ENCODE measurements at regions not wholly inside any gene's neighbourhood (a gene's known extent, or its start where the extent isn't known, plus 50 kb on each side); places are given as distances from the start of the nearest gene placed in this dataset.

DNA sequence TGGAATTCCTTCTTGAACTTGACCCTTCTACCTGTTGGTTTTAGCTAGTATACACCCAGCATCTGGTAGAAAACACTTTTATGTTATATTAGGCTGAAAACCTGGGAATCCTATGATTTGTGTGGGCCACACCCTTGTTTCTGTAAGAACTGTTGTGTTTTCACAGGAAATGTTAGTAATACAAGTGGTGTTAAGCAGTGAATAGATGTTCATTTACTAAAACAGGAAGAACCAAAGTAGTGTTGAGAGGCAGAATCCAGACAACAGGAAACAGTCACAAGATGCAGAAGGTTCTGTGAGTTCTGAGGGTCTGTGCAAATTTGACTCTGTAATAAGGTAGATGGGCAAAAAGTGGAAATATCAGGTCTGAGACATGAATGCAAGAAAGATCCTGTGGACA is 73.0 kb upstream of the RAI14 start:
- peaks cover 35% of the 10 kb centered on the region for H3K4me1 ChIP-seq (ENCODE audit: insufficient read depth, low read length)
- DNase-seq (ENCODE audit: insufficient read length, low spot score, missing footprints), result no peak

DNA sequence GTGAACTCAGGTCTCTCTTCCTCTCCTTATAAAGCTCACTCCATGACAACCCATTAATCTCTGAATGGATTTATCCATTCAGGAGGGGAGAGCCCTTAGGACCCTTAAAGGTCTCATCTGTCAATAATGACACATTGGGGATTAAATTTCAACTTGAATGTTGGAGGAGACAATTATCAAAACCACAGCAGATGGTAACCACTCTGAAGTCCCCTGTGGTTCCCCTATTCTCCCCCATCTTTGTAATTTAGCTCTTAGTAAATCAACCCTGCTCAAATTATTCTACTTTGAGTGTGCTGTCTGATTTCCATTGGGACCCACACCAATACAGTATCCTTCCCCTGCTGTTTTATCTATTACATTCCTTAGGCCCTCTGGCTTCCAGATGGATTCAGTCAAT is 72.0 kb upstream of the RAI14 start:
- peaks cover 29% of the 10 kb centered on the region for H3K4me1 ChIP-seq (ENCODE audit: insufficient read depth, low read length)
- H3K4me2 ChIP-seq (ENCODE audit: insufficient read depth, low read length), result no peak overlapping the region
- no peak overlapping the region for H3K27ac ChIP-seq (ENCODE audit: low read depth, low read length)

More for the DNA sequence above, 73.0 kb upstream of the RAI14 start:
- Histone ChIP-seq H3K27me3 (ENCODE audit: insufficient read depth, low read length) (no peaks in the 10 kb centered on the region), H3K9me3 (ENCODE audit: low read depth, low read length) (no peaks in the 10 kb centered on the region), H3K27ac (ENCODE audit: low read depth, low read length) (no peak overlapping the region), H4K20me1 (ENCODE audit: insufficient read depth, low read length) (no peaks in the 10 kb centered on the region), H3K4me2 (ENCODE audit: insufficient read depth, low read length) (no peak overlapping the region), H3K79me2 (ENCODE audit: insufficient read depth, low read length) (no peaks in the 10 kb centered on the region), H3K36me3 (ENCODE audit: insufficient read depth, low read length) (no peaks in the 10 kb centered on the region), H3K4me3 (ENCODE audit: insufficient read depth, low read length) (no peak overlapping the region), H2AFZ (ENCODE audit: low read length) (no peak overlapping the region)
- TF ChIP-seq, protein P1, sequence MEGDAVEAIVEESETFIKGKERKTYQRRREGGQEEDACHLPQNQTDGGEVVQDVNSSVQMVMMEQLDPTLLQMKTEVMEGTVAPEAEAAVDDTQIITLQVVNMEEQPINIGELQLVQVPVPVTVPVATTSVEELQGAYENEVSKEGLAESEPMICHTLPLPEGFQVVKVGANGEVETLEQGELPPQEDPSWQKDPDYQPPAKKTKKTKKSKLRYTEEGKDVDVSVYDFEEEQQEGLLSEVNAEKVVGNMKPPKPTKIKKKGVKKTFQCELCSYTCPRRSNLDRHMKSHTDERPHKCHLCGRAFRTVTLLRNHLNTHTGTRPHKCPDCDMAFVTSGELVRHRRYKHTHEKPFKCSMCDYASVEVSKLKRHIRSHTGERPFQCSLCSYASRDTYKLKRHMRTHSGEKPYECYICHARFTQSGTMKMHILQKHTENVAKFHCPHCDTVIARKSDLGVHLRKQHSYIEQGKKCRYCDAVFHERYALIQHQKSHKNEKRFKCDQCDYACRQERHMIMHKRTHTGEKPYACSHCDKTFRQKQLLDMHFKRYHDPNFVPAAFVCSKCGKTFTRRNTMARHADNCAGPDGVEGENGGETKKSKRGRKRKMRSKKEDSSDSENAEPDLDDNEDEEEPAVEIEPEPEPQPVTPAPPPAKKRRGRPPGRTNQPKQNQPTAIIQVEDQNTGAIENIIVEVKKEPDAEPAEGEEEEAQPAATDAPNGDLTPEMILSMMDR (IDR thresholded peaks at IDR 0.05; ENCODE audit: extremely low read depth, low read depth, low read length), result no peak

DNA sequence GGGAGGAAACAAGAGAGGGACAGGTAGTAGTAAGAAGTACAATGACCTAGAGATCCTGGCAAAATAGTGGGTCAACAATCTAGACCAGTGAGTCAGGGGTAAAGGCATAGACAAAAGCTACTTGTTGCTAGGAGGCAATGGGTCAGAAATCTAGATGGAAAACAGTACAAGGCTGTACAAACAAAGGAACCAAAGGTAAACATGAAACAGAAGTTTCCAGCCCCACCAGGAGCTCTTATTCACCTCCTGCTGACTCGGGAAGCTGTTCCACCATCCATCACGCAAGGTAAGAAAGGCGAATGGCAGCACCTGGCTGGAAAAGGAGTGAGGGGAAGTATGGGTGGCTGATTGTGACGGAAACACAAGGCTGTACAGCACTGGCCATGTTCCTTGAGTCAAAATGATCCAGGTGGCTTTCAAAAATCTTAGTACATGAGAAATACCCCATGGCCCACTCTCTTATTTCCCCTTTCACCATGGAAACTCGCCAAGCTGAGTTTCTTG is 70.5 kb upstream of the RAI14 start:
- Histone ChIP-seq H3K4me3 (ENCODE audit: insufficient read depth, low read length) (no peak overlapping the region), H3K27me3 (ENCODE audit: insufficient read depth, low read length) (no peaks in the 10 kb centered on the region), H3K4me1 (ENCODE audit: insufficient read depth, low read length) (peaks cover 29% of the 10 kb centered on the region), H4K20me1 (ENCODE audit: insufficient read depth, low read length) (no peaks in the 10 kb centered on the region), H3K79me2 (ENCODE audit: insufficient read depth, low read length) (no peaks in the 10 kb centered on the region), H3K4me2 (ENCODE audit: insufficient read depth, low read length) (peak overlapping the region; percentile 44), H2AFZ (ENCODE audit: low read length) (peak overlapping the region; percentile 11), H3K27ac (ENCODE audit: low read depth, low read length) (peak overlapping the region; percentile 97), H3K36me3 (ENCODE audit: insufficient read depth, low read length) (no peaks in the 10 kb centered on the region), H3K9me3 (ENCODE audit: low read depth, low read length) (no peaks in the 10 kb centered on the region)
- DNase-seq (ENCODE audit: insufficient read length, low spot score, missing footprints), result no peak
- TF ChIP-seq, protein P1 (IDR thresholded peaks at IDR 0.05; ENCODE audit: extremely low read depth, low read depth, low read length), result no peak

More for the DNA sequence above, 72.0 kb upstream of the RAI14 start:
- DNase-seq (ENCODE audit: insufficient read length, low spot score, missing footprints), result no peak
- Histone ChIP-seq H3K79me2 (ENCODE audit: insufficient read depth, low read length) (no peaks in the 10 kb centered on the region), H4K20me1 (ENCODE audit: insufficient read depth, low read length) (no peaks in the 10 kb centered on the region), H2AFZ (ENCODE audit: low read length) (no peak overlapping the region), H3K36me3 (ENCODE audit: insufficient read depth, low read length) (no peaks in the 10 kb centered on the region), H3K27me3 (ENCODE audit: insufficient read depth, low read length) (no peaks in the 10 kb centered on the region), H3K9me3 (ENCODE audit: low read depth, low read length) (no peaks in the 10 kb centered on the region), H3K4me3 (ENCODE audit: insufficient read depth, low read length) (no peak overlapping the region)
- TF ChIP-seq, protein P1 (IDR thresholded peaks at IDR 0.05; ENCODE audit: extremely low read depth, low read depth, low read length), result no peak

DNA sequence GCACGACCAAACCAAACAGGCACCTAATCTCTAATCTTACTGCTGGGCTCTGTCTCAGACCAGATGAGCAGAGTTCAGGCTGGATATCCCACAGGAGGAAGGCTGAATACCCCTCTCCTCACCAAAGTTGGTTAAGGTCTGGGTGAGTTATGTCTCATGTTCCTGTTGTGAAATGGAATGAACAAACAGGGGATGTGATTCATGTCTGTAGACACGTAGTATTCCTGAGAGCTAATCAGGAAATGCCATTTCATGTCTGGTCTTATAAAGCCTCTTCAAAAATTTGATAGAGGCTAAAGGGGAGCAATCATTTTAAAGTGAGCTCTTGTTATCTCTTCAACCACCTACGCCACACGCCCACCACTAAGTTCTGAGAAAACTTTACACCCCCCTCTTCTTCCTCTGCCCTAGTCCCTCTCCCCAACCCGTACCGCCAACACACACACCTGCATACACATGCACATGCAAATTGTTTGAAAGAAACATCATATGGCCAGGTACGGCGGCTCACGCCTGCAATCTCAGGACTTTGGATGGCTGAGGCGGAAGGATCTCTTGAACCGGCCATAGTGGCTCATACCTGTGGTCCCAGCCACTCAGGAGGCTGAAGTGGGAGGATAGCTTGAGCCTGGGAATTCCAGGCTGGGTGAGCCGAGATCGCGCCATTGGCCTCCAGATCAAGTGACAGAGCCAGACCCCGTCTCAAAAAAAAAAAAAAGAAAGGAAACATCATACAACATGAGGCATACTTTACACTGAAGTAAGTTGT is 69.8 kb upstream of the RAI14 start:
- Histone ChIP-seq H3K4me1 (ENCODE audit: insufficient read depth, low read length) (peaks cover 29% of the 10 kb centered on the region), H3K9me3 (ENCODE audit: low read depth, low read length) (no peaks in the 10 kb centered on the region), H3K79me2 (ENCODE audit: insufficient read depth, low read length) (no peaks in the 10 kb centered on the region), H2AFZ (ENCODE audit: low read length) (no peak overlapping the region), H3K27ac (ENCODE audit: low read depth, low read length) (peak overlapping the region; percentile 97), H3K4me2 (ENCODE audit: insufficient read depth, low read length) (peak overlapping the region; percentile 44), H3K36me3 (ENCODE audit: insufficient read depth, low read length) (no peaks in the 10 kb centered on the region), H4K20me1 (ENCODE audit: insufficient read depth, low read length) (no peaks in the 10 kb centered on the region), H3K4me3 (ENCODE audit: insufficient read depth, low read length) (no peak overlapping the region), H3K27me3 (ENCODE audit: insufficient read depth, low read length) (no peaks in the 10 kb centered on the region)
- DNase-seq (ENCODE audit: insufficient read length, low spot score, missing footprints), result peak; percentile 79
- TF ChIP-seq, protein P1 (IDR thresholded peaks at IDR 0.05; ENCODE audit: extremely low read depth, low read depth, low read length), result no peak

Measured in osteoblast (primary cell).